Cardiac muscle cell (in vitro differentiated cells and primary cell): ENCODE measurements at regions not wholly inside any gene's neighbourhood (a gene's known extent, or its start where the extent isn't known, plus 50 kb on each side); places are given as distances from the start of the nearest gene placed in this dataset.

Experiments used
- DNase-seq, 2 donors: peaks; one replicate each; pipeline versions ENCODE4 v3.0.0 to v3.0.0-alpha.2; 2010 to 2017; ENCODE audit warnings: low read depth in 1 of 2, low spot score in 1 of 2
- H3K27ac ChIP-seq: fragments of 200-600 bp; sonication (generic); 2 replicates; pipeline ENCODE4 v1.5.1; 2016
- H3K27me3 ChIP-seq: fragments of 200-600 bp; sonication (generic); 2 replicates; pipeline ENCODE4 v1.6.0; 2016; ENCODE audit warnings: control low read depth
- H3K36me3 ChIP-seq: fragments of 200-600 bp; sonication (generic); 2 replicates; pipeline ENCODE4 v1.5.1; 2016; ENCODE audit warnings: control low read depth
- H3K4me1 ChIP-seq: fragments of 200-600 bp; sonication (generic); 2 replicates; pipeline ENCODE4 v1.8.1; 2017; ENCODE audit warnings: low read depth, mild to moderate bottlenecking, mixed run types
- H3K4me3 ChIP-seq: fragments of 200-600 bp; sonication (generic); 2 replicates; pipeline ENCODE4 v1.5.1; 2016; ENCODE audit warnings: mild to moderate bottlenecking
- H3K9me3 ChIP-seq: fragments of 200-600 bp; sonication (generic); 2 replicates; pipeline ENCODE4 v1.5.1; 2017; ENCODE audit warnings: low read depth, mild to moderate bottlenecking, control low read depth
- TF ChIP-seq, protein P1 (sequence below): IDR thresholded peaks from 2 replicates; pipeline ENCODE4 v1.5.1; 2012; ENCODE audit warnings: low read depth, mild to moderate bottlenecking, low read length

DNA sequence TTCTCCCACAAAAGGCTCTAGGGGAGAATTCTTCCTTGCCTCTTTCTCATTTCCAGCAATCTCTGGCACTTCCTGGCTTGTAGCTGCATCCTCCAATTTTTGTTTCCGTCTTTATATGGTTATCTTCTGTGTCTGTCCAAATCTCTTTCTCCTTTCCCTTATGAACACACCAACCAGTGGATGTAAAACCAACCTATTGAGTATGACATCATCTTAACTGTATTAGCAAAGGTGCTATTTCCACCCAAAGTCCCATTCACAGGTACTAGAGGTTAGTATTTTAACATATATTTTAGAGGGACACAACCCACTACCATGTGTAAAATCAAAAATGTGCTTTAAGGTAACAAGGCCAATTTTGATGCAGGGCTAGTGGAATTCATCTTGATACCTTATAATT, 129.0 kb downstream of the RAP2A start:
- TF ChIP-seq, protein P1, sequence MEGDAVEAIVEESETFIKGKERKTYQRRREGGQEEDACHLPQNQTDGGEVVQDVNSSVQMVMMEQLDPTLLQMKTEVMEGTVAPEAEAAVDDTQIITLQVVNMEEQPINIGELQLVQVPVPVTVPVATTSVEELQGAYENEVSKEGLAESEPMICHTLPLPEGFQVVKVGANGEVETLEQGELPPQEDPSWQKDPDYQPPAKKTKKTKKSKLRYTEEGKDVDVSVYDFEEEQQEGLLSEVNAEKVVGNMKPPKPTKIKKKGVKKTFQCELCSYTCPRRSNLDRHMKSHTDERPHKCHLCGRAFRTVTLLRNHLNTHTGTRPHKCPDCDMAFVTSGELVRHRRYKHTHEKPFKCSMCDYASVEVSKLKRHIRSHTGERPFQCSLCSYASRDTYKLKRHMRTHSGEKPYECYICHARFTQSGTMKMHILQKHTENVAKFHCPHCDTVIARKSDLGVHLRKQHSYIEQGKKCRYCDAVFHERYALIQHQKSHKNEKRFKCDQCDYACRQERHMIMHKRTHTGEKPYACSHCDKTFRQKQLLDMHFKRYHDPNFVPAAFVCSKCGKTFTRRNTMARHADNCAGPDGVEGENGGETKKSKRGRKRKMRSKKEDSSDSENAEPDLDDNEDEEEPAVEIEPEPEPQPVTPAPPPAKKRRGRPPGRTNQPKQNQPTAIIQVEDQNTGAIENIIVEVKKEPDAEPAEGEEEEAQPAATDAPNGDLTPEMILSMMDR: no peak
- no peaks in the 10 kb centered on the region for H3K9me3 ChIP-seq

DNA sequence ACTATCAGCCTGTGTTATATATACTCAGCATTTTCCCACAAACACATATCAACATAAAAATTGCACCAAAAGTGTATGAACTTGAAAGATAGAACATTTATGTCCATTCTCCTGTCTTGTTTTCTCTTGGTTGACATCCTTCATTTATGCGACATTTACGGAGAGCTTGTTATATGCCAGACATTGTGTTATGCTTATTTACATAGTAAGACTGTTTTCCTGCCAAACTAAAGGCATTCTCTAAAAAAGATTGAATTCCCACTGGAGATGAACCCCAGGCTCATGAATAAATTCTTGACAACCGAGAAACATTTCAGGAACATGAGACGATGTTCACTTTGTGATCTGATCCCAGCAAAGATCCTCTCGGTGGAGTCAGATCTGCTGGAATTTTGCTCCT, 131.0 kb downstream of the RAP2A start:
- Histone ChIP-seq H3K36me3 (no peaks in the 10 kb centered on the region), H3K27me3 (no peaks in the 10 kb centered on the region), H3K27ac (no peak overlapping the region), H3K4me3 (no peak overlapping the region), H3K4me1 (no peaks in the 10 kb centered on the region), H3K9me3 (no peaks in the 10 kb centered on the region)
- DNase-seq: no peak
- TF ChIP-seq, protein P1: no peak

More for the DNA sequence above, 129.0 kb downstream of the RAP2A start:
- Histone ChIP-seq H3K27ac (no peak overlapping the region), H3K4me1 (no peaks in the 10 kb centered on the region), H3K36me3 (no peaks in the 10 kb centered on the region), H3K4me3 (no peak overlapping the region), H3K27me3 (no peaks in the 10 kb centered on the region)
- no peak for DNase-seq

DNA sequence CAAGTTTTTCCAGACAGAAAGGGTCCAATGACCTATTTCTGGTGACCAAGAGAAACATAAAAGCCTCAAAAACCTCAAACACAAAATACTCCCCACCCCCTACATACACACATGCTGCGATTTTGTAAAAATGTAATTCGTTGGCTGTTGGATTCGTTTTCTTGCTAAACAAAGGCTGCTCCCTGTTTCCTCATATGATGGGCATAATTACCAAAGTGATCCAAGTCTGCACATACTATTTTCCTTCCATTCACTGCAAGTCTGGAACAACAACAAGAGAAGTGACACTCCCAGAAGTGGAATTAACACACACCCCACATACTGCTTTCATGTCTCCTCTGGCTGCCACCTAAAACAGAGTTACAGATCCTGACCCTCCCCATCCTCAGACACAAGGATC, 131.9 kb downstream of the RAP2A start:
- H3K36me3 ChIP-seq: no peaks in the 10 kb centered on the region
- TF ChIP-seq, protein P1: no peak
- H3K9me3 ChIP-seq: no peaks in the 10 kb centered on the region
- H3K27me3 ChIP-seq: no peaks in the 10 kb centered on the region
- H3K4me3 ChIP-seq: no peak overlapping the region
- H3K4me1 ChIP-seq: peaks cover 7% of the 10 kb centered on the region
- no peak for DNase-seq
- no peak overlapping the region for H3K27ac ChIP-seq

DNA sequence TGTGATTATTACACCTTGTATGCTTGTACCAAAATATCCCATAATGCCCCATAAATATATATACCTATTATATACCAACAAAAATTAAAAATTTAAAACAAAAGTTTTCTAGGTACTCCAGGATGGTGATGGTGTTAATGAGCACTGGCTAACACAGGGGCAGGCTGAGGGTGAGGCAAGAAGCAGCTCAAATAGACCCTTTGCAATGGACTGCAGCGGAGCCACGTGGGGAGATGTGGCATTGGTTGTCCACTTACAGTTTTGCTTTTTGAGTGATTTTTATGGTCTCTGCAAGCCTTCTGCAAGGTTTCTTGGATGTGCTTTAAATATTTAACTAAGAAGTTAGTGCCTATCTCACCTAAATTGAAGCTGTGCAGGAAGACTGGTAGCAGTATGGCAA, 132.9 kb downstream of the RAP2A start:
- Histone ChIP-seq H3K4me1 (peaks cover 9% of the 10 kb centered on the region), H3K27ac (no peak overlapping the region), H3K36me3 (no peaks in the 10 kb centered on the region), H3K4me3 (no peak overlapping the region), H3K9me3 (no peaks in the 10 kb centered on the region), H3K27me3 (no peaks in the 10 kb centered on the region)
- DNase-seq: no peak
- TF ChIP-seq, protein P1: no peak

DNA sequence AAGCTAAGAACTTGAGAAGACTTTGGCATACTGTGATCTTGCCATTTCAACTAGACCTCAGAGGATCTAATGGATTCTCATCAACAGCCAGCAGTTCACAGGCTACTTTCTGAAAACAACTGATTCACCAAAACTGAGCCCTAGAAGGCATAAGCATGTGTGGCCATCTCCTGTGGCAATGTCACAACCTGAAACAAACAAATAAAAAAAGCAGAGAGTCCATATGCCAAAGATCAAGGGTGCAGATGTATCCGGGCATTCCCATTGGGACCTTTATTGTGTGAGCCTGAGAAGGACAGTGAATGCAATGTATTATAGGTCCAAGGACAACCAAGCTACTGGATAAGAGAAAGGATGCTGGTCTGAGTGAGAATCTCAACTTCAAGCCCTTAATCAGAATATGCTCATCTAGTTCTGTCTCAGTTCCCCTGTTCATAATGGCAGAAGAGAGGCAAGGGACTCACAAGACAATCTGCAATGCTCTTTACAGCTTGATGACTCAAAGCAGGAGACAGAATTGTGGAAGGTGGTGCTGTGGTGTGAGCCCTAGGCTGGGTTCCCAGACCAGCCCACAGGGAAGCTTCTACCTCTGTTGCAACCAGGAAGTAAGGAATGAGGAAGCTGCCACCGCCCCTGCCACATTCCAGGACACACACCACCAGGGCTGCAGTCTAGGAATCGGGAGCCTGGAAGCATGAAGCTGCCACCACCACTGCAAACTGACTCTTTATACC, 133.7 kb downstream of the RAP2A start:
- TF ChIP-seq, protein P1: no peak
- no peak overlapping the region for H3K4me3 ChIP-seq

More for the DNA sequence above, 133.7 kb downstream of the RAP2A start:
- no peak overlapping the region for H3K27ac ChIP-seq
- no peaks in the 10 kb centered on the region for H3K27me3 ChIP-seq
- H3K36me3 ChIP-seq: no peaks in the 10 kb centered on the region
- no peaks in the 10 kb centered on the region for H3K9me3 ChIP-seq
- DNase-seq: peak in 1 of 2 donors; percentile 83
- H3K4me1 ChIP-seq: peaks cover 9% of the 10 kb centered on the region
